Natural killer cell (primary cell): ENCODE measurements at regions not wholly inside any gene's neighbourhood (a gene's known extent, or its start where the extent isn't known, plus 50 kb on each side); places are given as distances from the start of the nearest gene placed in this dataset.

Source experiments
- ATAC-seq, 3 donors: fragments of 150-1000 bp in 2 of 3; fragments of 200-7000 bp in 1 of 3; cut with Tn5 transposase; 1 replicate in 1 of 3; 2 replicates in 2 of 3; pipeline ENCODE4 v1.10.0; 2021; ENCODE audit warnings: mild to moderate bottlenecking in 2 of 3, moderate library complexity in 2 of 3
- DNase-seq, 2 donors: peaks; one replicate each; pipeline versions ENCODE4 v3.0.0 to v3.0.0-alpha.2; 2013 to 2021; ENCODE audit warnings: mixed read lengths in 1 of 2
- H3K27ac ChIP-seq: one replicate; pipeline ENCODE4 v1.5.1; 2013; ENCODE audit warnings: mild to moderate bottlenecking, low read length
- H3K27me3 ChIP-seq: one replicate; pipeline ENCODE4 v1.6.1; 2013; ENCODE audit warnings: low read length; ENCODE audit not compliant: control insufficient read depth, insufficient read depth
- H3K36me3 ChIP-seq: one replicate; pipeline ENCODE4 v1.6.1; 2013; ENCODE audit warnings: low read length; ENCODE audit not compliant: control insufficient read depth, insufficient read depth
- H3K4me1 ChIP-seq: one replicate; pipeline ENCODE4 v1.6.1; 2013; ENCODE audit warnings: low read length; ENCODE audit not compliant: control insufficient read depth, insufficient read depth
- H3K4me3 ChIP-seq: one replicate; pipeline ENCODE4 v1.5.1; 2013; ENCODE audit warnings: low read length
- H3K9me3 ChIP-seq: one replicate; pipeline ENCODE4 v1.6.1; 2013; ENCODE audit warnings: low read length; ENCODE audit not compliant: control insufficient read depth, insufficient read depth
- H3K27ac Mint-ChIP-seq, 2 donors: one replicate each; pipeline ENCODE4 v1.8.0; 2022; ENCODE audit warnings: mild to moderate bottlenecking in 2 of 2, mixed read lengths in 2 of 2, moderate library complexity in 1 of 2
- H3K27me3 Mint-ChIP-seq, 2 donors: one replicate each; pipeline ENCODE4 v1.8.0; 2022; ENCODE audit warnings: low read depth in 2 of 2, mixed read lengths in 2 of 2
- H3K36me3 Mint-ChIP-seq: one replicate; pipeline ENCODE4 v1.8.0; 2022; ENCODE audit warnings: mixed read lengths
- H3K4me1 Mint-ChIP-seq, 2 donors: one replicate each; pipeline ENCODE4 v1.8.0; 2022; ENCODE audit warnings: mixed read lengths in 2 of 2
- H3K4me3 Mint-ChIP-seq: one replicate; pipeline ENCODE4 v1.8.0; 2022; ENCODE audit warnings: mild to moderate bottlenecking, moderate library complexity, mixed read lengths
- H3K9me3 Mint-ChIP-seq, 2 donors: one replicate each; pipeline ENCODE4 v1.8.0; 2022; ENCODE audit warnings: mixed read lengths in 2 of 2
- WGBS: methylation state at CpG from one replicate; pipeline ENCODE4 v1.1.7; 2013; ENCODE audit warnings: missing lambda C conversion rate; ENCODE audit not compliant: insufficient coverage; 5-methylcytosine and 5-hydroxymethylcytosine counted together
- intact Hi-C: fragments of 100-400 bp; cut with micrococcal nuclease; formaldehyde crosslinking; loops from one replicate; pipeline ENCODE4 v1.14.2; 2022
- TF ChIP-seq, protein P1 (sequence below): fragments of 200-600 bp; IDR thresholded peaks from one replicate; pipeline ENCODE4 v1.8.0; 2022; ENCODE audit warnings: antibody characterized with exemption

DNA sequence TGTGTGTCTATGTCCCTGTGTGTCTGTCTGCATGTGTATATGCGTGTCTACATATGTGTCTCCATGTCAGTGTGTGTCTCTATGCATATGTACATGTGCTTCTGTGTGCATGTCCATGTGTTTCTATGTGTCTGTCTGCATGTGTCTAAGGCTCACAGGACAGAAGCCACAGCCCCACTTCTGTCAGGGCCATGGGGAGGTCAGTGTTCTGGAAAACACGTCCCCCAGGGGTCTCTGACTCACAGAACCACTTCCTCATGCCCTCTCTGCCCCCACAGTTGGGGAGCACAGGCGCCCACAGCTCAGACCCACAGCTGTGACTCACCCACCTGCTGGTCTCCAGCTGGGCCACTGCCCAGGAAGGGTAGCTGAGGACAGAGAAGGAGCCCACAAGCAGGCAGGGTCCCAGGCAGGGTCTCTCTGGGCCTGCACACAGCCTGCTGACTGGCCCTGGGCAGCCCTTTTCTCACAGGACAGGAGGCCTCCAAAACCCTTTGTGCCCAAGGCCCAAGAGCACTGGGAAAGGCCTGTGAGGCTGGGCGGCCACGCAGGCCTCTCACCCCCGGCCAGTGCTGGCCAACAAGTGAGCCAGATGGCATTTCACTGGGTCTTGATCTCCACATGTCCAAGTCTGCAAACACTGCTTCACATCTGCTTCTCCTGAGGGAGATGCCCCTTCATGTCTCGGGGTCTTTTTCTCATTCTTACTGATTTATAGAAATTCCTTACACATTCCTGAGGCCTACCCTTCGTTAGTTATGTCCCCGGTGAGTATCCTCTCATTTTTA lies 102.9 kb upstream of the FAM20C start:
- peaks cover 0 to 23% of the 10 kb centered on the region in 2 donors for H3K4me1 Mint-ChIP-seq
- Histone ChIP-seq H3K4me3 (no peak overlapping the region), H3K27me3 (no peaks in the 10 kb centered on the region), H3K9me3 (no peaks in the 10 kb centered on the region), H3K27ac (no peak overlapping the region), H3K4me1 (peaks cover 18% of the 10 kb centered on the region), H3K36me3 (no peaks in the 10 kb centered on the region)
- H3K9me3 Mint-ChIP-seq, result no peaks in the 10 kb centered on the region
- intact Hi-C loops, result no loop called here
- H3K27ac Mint-ChIP-seq, result no peak overlapping the region
- peak in 1 of 3 donors; percentile 33 for ATAC-seq
- no peak for DNase-seq
- TF ChIP-seq, protein P1, sequence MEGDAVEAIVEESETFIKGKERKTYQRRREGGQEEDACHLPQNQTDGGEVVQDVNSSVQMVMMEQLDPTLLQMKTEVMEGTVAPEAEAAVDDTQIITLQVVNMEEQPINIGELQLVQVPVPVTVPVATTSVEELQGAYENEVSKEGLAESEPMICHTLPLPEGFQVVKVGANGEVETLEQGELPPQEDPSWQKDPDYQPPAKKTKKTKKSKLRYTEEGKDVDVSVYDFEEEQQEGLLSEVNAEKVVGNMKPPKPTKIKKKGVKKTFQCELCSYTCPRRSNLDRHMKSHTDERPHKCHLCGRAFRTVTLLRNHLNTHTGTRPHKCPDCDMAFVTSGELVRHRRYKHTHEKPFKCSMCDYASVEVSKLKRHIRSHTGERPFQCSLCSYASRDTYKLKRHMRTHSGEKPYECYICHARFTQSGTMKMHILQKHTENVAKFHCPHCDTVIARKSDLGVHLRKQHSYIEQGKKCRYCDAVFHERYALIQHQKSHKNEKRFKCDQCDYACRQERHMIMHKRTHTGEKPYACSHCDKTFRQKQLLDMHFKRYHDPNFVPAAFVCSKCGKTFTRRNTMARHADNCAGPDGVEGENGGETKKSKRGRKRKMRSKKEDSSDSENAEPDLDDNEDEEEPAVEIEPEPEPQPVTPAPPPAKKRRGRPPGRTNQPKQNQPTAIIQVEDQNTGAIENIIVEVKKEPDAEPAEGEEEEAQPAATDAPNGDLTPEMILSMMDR, result no peak
- WGBS, result 66% methylated on average over 7 of the region's 9 CpGs
- no peak overlapping the region for H3K4me3 Mint-ChIP-seq
- no peaks in the 10 kb centered on the region for H3K27me3 Mint-ChIP-seq
- H3K36me3 Mint-ChIP-seq, result no peaks in the 10 kb centered on the region

DNA sequence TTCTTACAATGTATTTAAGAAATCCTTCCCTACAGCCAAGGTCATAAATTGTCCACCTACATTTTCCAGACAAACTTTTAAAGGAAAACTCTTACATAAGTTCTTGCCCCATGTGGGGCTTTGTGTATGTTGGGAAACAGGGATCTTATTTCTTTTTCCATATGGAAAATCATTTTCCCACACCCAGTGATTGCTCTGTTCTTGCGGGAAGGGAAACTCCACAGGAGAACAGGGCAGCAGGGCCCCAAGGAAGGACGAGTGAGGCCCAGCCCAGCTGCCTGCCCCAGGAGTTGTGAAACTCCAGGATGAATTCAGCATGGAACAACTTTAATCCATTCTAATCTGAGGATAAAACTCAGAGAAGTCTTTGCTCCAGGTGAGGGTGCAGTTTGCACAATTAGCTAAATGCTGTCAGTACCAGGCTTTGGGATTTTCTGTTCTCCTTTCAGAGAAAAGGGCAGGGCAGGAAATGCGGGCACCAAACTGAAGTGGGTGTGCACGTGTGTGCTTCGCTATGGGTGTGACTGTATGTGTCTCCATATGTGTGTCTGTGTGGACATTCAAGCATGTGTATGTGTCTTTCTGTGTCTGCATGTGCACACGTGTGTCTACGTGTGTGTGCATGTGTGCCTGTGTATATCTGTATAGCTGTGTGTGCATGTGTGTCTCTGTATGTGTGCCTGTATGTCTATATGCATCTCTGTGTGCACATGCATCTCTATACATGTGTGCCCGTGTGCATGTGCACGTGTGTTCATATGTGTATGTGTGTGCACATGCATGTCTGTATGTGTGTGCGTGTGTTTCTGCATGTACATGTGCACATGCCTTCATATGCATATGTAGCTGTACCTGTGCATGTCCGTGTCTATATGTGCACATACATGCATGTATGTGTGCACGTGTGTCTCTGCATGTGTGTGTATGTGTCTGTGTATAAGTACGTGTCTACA lies 102.0 kb upstream of the FAM20C start:
- TF ChIP-seq, protein P1, result no peak
- no peak for DNase-seq
- H3K4me3 ChIP-seq, result no peak overlapping the region
- H3K36me3 ChIP-seq, result no peaks in the 10 kb centered on the region
- Mint-ChIP-seq H3K9me3 (no peaks in the 10 kb centered on the region), H3K27ac (no peak overlapping the region), H3K4me1 (peaks cover 0 to 23% of the 10 kb centered on the region in 2 donors), H3K36me3 (no peaks in the 10 kb centered on the region), H3K4me3 (no peak overlapping the region), H3K27me3 (no peaks in the 10 kb centered on the region)
- 77% methylated on average over 13 of the region's 13 CpGs for WGBS
- peaks cover 18% of the 10 kb centered on the region for H3K4me1 ChIP-seq
- intact Hi-C loops, result no loop called here
- no peaks in the 10 kb centered on the region for H3K27me3 ChIP-seq
- no peak overlapping the region for H3K27ac ChIP-seq
- peak in 1 of 3 donors; percentile 30 for ATAC-seq
- H3K9me3 ChIP-seq, result no peaks in the 10 kb centered on the region

DNA sequence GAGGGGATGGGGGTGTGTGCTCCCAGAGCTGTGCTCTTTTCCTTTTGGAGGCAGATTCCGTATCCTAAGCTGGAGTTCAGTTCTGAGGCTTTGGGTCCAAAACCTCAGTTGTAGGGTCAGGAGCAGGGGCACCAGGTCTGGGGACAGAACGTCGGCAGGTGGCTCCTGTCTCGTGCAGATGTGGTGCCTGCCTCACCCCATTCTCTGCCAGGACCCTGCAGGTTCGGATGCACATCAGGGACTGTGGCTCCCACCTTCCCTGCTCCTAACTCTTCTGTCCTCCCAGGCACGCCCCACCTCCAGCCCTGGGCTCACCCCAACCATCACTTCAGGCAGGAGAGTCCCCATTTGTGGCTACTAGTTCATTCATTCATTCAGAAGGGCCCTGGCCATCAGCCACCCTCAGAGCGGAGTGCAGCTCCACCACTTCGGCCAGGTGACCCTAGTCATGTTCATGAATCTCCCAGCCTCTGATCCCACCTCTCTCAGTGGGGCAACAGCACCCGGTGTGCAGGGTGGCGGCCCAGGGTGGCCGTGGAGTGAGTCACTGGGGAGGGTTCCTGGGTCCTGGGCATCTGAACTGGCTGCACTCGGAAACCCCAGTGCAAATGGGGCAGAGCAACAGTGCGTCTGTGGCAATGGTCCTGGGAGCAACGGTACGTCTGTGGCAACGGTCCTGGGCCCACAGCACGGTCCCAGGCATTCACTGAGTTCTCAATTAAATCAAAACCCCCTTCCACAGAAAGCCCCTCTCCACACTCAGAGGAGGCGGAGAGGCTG lies 100.8 kb upstream of the FAM20C start:
- H3K4me3 Mint-ChIP-seq, result no peak overlapping the region
- peaks cover 0 to 3% of the 10 kb centered on the region in 2 donors for H3K27me3 Mint-ChIP-seq
- ATAC-seq, result no peak
- Histone ChIP-seq H3K27me3 (no peaks in the 10 kb centered on the region), H3K4me1 (peaks cover 18% of the 10 kb centered on the region), H3K36me3 (no peaks in the 10 kb centered on the region), H3K9me3 (no peaks in the 10 kb centered on the region), H3K27ac (no peak overlapping the region), H3K4me3 (no peak overlapping the region)
- H3K4me1 Mint-ChIP-seq, result peaks cover 0 to 23% of the 10 kb centered on the region in 2 donors
- TF ChIP-seq, protein P1, result no peak
- WGBS, result 88% methylated on average over 18 of the region's 18 CpGs
- no peaks in the 10 kb centered on the region for H3K36me3 Mint-ChIP-seq
- DNase-seq, result no peak
- H3K9me3 Mint-ChIP-seq, result no peaks in the 10 kb centered on the region
- H3K27ac Mint-ChIP-seq, result no peak overlapping the region
- intact Hi-C loops, result no loop called here
